Loucy (cell line): ENCODE measurements at regions not wholly inside any gene's neighbourhood (a gene's known extent, or its start where the extent isn't known, plus 50 kb on each side); places are given as distances from the start of the nearest gene placed in this dataset.

ENCODE experiments used
- H2AFZ ChIP-seq: fragments of 200-600 bp; sonication (generic); 2 replicates; pipeline ENCODE4 v1.6.0; 2016; ENCODE audit warnings: antibody characterized with exemption, mild to moderate bottlenecking, low read length, moderate library complexity
- H3F3A ChIP-seq: fragments of 200-600 bp; 2 replicates; pipeline ENCODE4 v1.6.0; 2016; ENCODE audit warnings: antibody characterized with exemption, low read depth, mild to moderate bottlenecking
- H3K27me3 ChIP-seq: fragments of 200-600 bp; sonication (generic); 2 replicates; pipeline ENCODE4 v1.6.1; 2014; ENCODE audit warnings: low read length, mild to moderate bottlenecking; ENCODE audit not compliant: insufficient read depth, poor library complexity, severe bottlenecking
- H3K36me3 ChIP-seq: fragments of 200-600 bp; sonication (generic); 2 replicates; pipeline ENCODE4 v1.6.1; 2016; ENCODE audit warnings: low read length; ENCODE audit not compliant: insufficient read depth
- H3K4me1 ChIP-seq: fragments of 200-600 bp; sonication (generic); 2 replicates; pipeline ENCODE4 v1.5.1; 2014; ENCODE audit warnings: low read length, mild to moderate bottlenecking; ENCODE audit not compliant: insufficient read depth, poor library complexity, severe bottlenecking
- H3K4me2 ChIP-seq: fragments of 200-600 bp; sonication (generic); 2 replicates; pipeline ENCODE4 v1.6.0; 2014; ENCODE audit warnings: antibody characterized with exemption, low read length, low read depth, mild to moderate bottlenecking; ENCODE audit not compliant: poor library complexity, severe bottlenecking
- H3K4me3 ChIP-seq: fragments of 200-600 bp; sonication (generic); 2 replicates; pipeline ENCODE4 v1.5.1; 2014; ENCODE audit warnings: low read length, mild to moderate bottlenecking, mixed read lengths; ENCODE audit not compliant: poor library complexity, severe bottlenecking
- H3K79me2 ChIP-seq: fragments of 200-600 bp; sonication (generic); 2 replicates; pipeline ENCODE4 v1.6.1; 2014; ENCODE audit warnings: low read length; ENCODE audit not compliant: insufficient read depth
- H3K9ac ChIP-seq: fragments of 200-600 bp; sonication (generic); 2 replicates; pipeline ENCODE4 v1.6.0; 2014; ENCODE audit warnings: mild to moderate bottlenecking, low read depth, low read length, moderate library complexity; ENCODE audit not compliant: poor library complexity, severe bottlenecking
- H3K9me2 ChIP-seq: fragments of 200-600 bp; sonication (generic); replicated peaks from 2 replicates; pipeline ENCODE4 v1.6.1; 2016; ENCODE audit warnings: low read depth, low read length, mixed read lengths
- H3K9me3 ChIP-seq: fragments of 200-600 bp; sonication (generic); 2 replicates; pipeline ENCODE4 v1.6.1; 2014; ENCODE audit warnings: mild to moderate bottlenecking, antibody characterized with exemption, low read length, low read depth; ENCODE audit not compliant: insufficient read depth
- H4K20me1 ChIP-seq: fragments of 200-600 bp; sonication (generic); 2 replicates; pipeline ENCODE4 v1.6.0; 2014; ENCODE audit warnings: antibody characterized with exemption, low read length, mild to moderate bottlenecking; ENCODE audit not compliant: insufficient read depth, poor library complexity, severe bottlenecking
- EZH2phosphoT487 ChIP-seq: fragments of 200-600 bp; IDR thresholded peaks from 2 replicates; pipeline ENCODE4 v1.6.1; 2018; ENCODE audit warnings: antibody characterized with exemption, mild to moderate bottlenecking, moderate library complexity, borderline replicate concordance
- TF ChIP-seq, protein P1 (sequence below): fragments of 200-600 bp; sonication (generic); conservative IDR thresholded peaks from 2 replicates; pipeline ENCODE4 v1.5.1; 2014; ENCODE audit warnings: mild to moderate bottlenecking, antibody characterized with exemption, low read length

DNA sequence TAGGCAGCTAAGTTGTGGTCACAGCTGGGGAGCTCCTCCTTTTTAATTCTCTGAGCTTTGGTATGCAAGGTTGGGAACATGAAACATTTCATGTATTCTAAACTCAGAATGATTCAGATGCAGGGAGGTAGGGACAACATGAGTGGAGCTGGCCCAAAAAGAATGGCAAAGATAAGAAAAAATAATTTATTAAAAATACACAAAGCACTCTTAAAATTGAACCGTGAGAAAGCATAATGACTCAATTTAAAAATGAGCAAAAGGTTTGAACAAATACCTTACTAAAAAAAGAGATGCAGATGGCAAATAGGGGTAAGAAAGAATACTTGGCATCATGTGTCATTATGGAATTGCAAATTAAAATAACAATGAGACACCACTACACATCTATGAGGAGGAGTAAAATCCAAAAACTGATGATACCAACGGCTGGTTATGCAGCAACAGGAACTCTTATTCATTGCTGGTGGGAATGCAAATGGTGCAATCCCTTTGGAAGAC lies 175.6 kb upstream of the IRX3 start:
- Histone ChIP-seq H4K20me1 (no peaks in the 10 kb centered on the region), H3K4me2 (no peak overlapping the region), H3K9ac (no peak overlapping the region), H3K9me3 (peaks cover 4% of the 10 kb centered on the region; the same call in 1 of the 2 replicates), H3K4me3 (no peak overlapping the region), H3K9me2 (no peaks in the 10 kb centered on the region), H2AFZ (no peak overlapping the region), H3K79me2 (no peaks in the 10 kb centered on the region), H3F3A (no peaks in the 10 kb centered on the region), H3K36me3 (no peaks in the 10 kb centered on the region), H3K27me3 (no peaks in the 10 kb centered on the region), H3K4me1 (peaks cover 4% of the 10 kb centered on the region)
- TF ChIP-seq, protein P1, sequence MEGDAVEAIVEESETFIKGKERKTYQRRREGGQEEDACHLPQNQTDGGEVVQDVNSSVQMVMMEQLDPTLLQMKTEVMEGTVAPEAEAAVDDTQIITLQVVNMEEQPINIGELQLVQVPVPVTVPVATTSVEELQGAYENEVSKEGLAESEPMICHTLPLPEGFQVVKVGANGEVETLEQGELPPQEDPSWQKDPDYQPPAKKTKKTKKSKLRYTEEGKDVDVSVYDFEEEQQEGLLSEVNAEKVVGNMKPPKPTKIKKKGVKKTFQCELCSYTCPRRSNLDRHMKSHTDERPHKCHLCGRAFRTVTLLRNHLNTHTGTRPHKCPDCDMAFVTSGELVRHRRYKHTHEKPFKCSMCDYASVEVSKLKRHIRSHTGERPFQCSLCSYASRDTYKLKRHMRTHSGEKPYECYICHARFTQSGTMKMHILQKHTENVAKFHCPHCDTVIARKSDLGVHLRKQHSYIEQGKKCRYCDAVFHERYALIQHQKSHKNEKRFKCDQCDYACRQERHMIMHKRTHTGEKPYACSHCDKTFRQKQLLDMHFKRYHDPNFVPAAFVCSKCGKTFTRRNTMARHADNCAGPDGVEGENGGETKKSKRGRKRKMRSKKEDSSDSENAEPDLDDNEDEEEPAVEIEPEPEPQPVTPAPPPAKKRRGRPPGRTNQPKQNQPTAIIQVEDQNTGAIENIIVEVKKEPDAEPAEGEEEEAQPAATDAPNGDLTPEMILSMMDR = no peak
- no peak for TF ChIP-seq EZH2phosphoT487

DNA sequence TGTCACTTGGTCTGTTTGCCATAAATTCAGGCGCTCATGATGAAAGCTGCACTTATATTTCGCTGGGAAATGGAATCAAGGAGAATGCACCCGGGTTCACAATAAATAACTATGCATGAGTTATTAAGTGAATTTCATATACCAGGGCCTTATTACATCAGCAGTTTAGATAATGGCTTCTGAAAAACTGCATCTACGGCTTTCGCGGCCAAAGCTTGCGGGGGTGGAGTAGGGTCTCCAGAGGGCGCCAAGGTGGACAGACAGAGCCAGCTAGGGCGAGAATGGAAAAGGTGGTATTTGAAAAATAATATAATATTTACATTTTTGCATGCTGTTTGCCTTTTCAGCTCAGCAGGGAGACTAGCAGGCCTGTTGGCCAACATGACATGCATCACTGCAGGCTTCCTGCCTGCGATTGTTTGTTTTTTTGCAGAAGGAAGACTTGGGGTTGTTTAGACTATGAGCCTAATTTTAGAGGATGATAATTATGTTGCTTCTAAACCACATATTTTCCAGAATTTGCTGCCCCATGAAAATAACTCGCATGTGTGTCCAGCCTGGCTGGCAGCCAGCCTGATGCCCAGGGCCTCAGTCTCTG lies 173.8 kb upstream of the IRX3 start:
- 0 out of 2 replicates have a peak, but pooled peaks cover under 1% of the 10 kb centered on the region for H3F3A ChIP-seq
- no peak overlapping the region for H2AFZ ChIP-seq
- no peaks in the 10 kb centered on the region for H3K27me3 ChIP-seq
- no peaks in the 10 kb centered on the region for H3K9me2 ChIP-seq
- H3K79me2 ChIP-seq = no peaks in the 10 kb centered on the region
- TF ChIP-seq, protein P1 = no peak
- H3K4me2 ChIP-seq = no peak overlapping the region
- H3K9me3 ChIP-seq = peaks cover 4% of the 10 kb centered on the region; the same call in 1 of the 2 replicates
- H3K9ac ChIP-seq = no peak overlapping the region
- no peaks in the 10 kb centered on the region for H4K20me1 ChIP-seq
- H3K4me3 ChIP-seq = no peak overlapping the region
- no peaks in the 10 kb centered on the region for H3K36me3 ChIP-seq
- H3K4me1 ChIP-seq = peaks cover 21% of the 10 kb centered on the region

DNA sequence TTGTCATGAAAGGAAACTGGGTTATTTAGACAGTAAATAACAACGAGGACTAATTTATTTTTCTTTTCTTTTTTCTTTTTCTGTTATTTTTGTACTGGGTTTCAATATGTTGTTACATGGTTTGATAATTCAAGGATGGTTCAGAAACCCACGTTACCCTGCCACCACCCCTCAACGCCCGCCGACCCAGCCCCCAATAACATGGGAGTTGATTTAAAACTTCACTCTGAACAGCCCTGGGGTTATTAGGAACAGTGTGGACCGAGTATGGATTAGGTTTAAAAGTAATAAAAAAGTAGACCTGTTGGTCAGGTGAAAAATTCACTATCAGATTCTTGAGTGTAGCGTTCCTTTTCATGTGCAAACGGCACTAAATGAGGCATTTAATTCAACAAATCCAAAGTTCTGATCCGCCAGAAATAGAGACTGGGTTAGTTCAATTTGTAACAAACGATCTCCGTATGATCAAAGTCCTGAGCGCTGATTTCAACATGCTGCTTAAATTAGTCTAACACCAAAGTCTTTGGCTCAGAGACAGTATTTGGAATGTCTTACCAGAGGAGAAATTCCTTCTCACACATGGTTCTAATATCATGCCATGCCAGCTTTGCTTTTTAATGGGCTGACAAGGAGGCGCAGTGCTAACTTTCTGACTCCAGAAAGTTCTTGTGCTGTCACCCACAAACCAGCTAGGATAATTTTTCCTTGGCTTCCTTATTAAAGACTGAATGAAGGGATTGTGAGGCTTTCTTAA lies 173.1 kb upstream of the IRX3 start:
- Histone ChIP-seq H3K4me3 (no peak overlapping the region), H3K4me1 (peaks cover 28% of the 10 kb centered on the region), H3K9me3 (peaks cover 4% of the 10 kb centered on the region; the same call in 1 of the 2 replicates), H2AFZ (no peak overlapping the region), H3K27me3 (no peaks in the 10 kb centered on the region), H3F3A (peaks cover 7% of the 10 kb centered on the region; the same call in 1 of the 2 replicates), H3K79me2 (no peaks in the 10 kb centered on the region), H3K9me2 (no peaks in the 10 kb centered on the region), H3K4me2 (no peak overlapping the region), H3K36me3 (no peaks in the 10 kb centered on the region), H4K20me1 (no peaks in the 10 kb centered on the region), H3K9ac (no peak overlapping the region)
- TF ChIP-seq, protein P1 = no peak
- no peak for TF ChIP-seq EZH2phosphoT487
